Breast epithelium (tissue), 3 donors: ENCODE measurements at regions not wholly inside any gene's neighbourhood (a gene's known extent, or its start where the extent isn't known, plus 50 kb on each side); places are given as distances from the start of the nearest gene placed in this dataset.

ENCODE experiments used
- POLR2A ChIP-seq: fragments of 450-650 bp; IDR thresholded peaks from one replicate; pipeline ENCODE4 v1.6.1; 2016; ENCODE audit warnings: antibody characterized with exemption, mild to moderate bottlenecking, moderate library complexity
- TF ChIP-seq, protein P1 (sequence below), 3 donors: fragments of 450-650 bp; IDR thresholded peaks; one replicate each; pipeline ENCODE4 v1.5.1; 2016 to 2017; ENCODE audit warnings: antibody characterized with exemption in 3 of 3, mild to moderate bottlenecking in 3 of 3, moderate library complexity in 3 of 3

DNA sequence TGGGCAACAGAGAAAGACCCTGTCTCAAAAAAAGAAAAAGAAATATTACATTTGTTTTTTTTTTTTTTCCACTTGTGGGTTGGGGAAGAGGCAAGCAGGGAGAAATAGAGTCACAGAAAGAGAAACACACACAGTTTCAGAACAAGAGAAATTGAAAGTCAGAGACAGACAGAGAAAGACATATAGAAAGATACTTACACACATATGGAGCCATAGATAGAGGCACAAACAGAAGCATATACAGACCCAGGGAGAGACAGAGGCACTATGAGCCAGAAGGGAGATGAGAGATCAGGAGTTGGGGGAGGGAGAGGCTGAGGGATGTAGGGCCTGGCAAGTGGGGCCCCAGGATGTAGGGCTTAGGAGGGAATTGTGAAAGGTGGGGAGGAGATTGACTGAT is 55.2 kb upstream of the GIMD1 start:
- TF ChIP-seq, protein P1, sequence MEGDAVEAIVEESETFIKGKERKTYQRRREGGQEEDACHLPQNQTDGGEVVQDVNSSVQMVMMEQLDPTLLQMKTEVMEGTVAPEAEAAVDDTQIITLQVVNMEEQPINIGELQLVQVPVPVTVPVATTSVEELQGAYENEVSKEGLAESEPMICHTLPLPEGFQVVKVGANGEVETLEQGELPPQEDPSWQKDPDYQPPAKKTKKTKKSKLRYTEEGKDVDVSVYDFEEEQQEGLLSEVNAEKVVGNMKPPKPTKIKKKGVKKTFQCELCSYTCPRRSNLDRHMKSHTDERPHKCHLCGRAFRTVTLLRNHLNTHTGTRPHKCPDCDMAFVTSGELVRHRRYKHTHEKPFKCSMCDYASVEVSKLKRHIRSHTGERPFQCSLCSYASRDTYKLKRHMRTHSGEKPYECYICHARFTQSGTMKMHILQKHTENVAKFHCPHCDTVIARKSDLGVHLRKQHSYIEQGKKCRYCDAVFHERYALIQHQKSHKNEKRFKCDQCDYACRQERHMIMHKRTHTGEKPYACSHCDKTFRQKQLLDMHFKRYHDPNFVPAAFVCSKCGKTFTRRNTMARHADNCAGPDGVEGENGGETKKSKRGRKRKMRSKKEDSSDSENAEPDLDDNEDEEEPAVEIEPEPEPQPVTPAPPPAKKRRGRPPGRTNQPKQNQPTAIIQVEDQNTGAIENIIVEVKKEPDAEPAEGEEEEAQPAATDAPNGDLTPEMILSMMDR (IDR thresholded peaks at IDR 0.05), result no peak
- no peak for TF ChIP-seq POLR2A
